Erythroblast (primary cell): ENCODE measurements at regions not wholly inside any gene's neighbourhood (a gene's known extent, or its start where the extent isn't known, plus 50 kb on each side); places are given as distances from the start of the nearest gene placed in this dataset.

Experiments
- GATA1 ChIP-seq: IDR thresholded peaks from 2 replicates; pipeline ENCODE4 v1.6.1; 2011; ENCODE audit warnings: low read depth, mild to moderate bottlenecking, control low read depth, low read length, moderate library complexity
- POLR2A ChIP-seq: IDR thresholded peaks from 2 replicates; pipeline ENCODE4 v1.6.1; 2011; ENCODE audit warnings: mild to moderate bottlenecking, low read length

- TF ChIP-seq POLR2A (no peak), GATA1 (no peak)
These were observed 213.3 kb upstream of the NFIA start for GRCh38 chr1:60868901-60869663.
